GM18507 (cell line): ENCODE measurements at regions not wholly inside any gene's neighbourhood (a gene's known extent, or its start where the extent isn't known, plus 50 kb on each side); places are given as distances from the start of the nearest gene placed in this dataset.

Experiments
- DNase-seq: peaks from one replicate; pipeline ENCODE4 v3.0.0; 2011; ENCODE audit warnings: low read depth; ENCODE audit not compliant: insufficient read length; ENCODE audit errors: extremely low spot score
- FAIRE-seq: peaks from 2 replicates; lab custom pipeline; 2011; peaks lifted over from hg19 to GRCh38; lab: Jason Lieb, UNC

- FAIRE-seq: no peak
- DNase-seq: no peak
Observed at GRCh38 chr1:195954848-195955247, 653.4 kb downstream of the KCNT2 start.

DNA sequence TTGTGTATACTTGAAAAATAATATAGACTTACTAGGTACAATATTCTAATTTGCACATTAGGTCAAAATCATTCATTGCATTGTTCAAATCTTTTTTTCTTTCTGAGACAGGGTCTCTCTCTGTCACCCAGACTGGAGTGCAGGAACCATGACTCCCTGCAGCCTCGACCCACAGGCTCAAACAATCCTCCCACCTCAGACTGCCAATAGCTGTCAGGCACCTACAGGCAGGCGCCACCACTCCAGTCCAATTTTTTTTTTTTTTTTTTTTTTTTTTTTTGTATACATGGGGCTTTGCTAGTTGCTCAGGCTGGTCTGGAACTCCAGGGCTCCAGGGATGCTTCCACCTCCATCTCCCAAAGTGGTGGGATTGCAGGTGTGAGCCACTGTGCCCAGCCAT lies 656.9 kb downstream of the KCNT2 start:
- FAIRE-seq: no peak
- DNase-seq: no peak

DNA sequence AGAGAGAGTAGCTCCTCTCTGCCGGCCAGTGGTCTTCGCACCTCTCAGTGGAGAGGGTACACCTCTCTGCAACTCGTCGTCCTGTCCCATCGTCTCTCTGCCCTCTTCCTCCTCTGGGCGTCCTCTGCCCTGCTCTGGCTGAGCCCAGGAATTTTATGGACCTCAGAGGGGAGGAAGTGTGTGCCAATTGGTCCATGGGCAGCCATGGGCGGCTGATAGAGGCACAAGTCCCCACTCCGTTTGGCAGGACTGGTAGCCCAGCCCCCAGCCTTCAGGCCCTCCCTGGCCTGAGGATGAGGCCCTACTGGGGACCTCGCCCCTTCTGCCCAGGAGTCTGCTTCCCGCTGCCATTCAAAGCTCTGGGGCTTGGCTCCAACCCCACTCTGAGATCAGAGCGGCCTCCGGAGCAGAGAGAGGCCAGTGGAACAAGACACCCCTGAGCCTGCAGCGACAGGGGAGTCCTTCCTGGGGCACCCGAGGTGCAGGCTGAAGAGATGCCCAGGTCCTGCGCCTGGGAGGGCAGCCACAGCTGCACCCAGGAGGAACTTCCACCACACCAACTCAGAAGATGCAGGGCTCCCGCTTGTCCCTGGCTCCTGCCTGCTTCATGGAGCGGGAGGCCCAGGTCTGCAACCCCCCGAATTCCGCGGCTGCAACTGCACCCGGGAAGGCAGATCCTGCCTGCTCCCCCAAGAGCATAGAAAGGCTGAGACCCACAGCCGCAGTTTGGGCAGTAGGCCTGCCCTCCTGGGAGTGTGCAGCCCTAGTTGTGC lies 659.9 kb downstream of the KCNT2 start:
- no peak for DNase-seq
- no peak for FAIRE-seq

DNA sequence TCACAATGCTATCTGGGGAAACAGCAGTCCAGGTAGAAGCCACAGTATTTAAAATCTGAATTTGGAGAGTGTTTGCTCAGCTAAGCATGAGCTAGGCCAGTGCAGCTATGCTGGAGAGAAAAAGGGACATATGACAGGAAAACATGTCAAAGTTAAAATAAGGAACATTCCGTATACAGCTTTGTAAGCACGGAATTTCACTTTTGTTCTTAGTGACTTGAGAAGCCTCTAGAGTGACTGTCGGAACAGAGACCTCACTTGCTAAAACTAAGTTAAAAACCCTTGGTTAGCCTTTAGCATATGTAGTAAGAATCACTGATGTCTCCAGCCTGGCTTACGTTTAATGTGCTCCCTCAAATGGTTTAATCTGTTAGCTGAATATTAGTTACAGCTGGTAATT lies 661.7 kb downstream of the KCNT2 start:
- FAIRE-seq: no peak

DNA sequence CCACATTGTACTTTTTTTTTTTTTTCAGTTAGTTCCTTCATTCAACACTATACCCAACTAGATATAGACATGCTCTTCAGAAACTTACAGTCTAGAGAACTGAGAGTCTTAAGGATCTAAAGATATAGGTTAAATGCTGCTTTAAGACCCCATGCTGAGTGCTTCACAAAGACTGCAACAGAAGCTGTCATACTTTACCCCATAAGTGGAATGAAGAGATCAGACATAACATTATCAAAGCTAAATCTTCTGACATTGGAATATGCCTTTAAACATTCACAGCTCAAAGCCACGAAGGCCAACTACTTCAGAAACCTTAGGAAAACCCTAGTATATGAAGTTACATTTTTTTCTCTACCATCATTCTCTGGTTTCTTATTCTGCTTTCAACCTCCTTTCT lies 666.4 kb downstream of the KCNT2 start:
- DNase-seq: no peak
- FAIRE-seq: no peak

More for the DNA sequence above, 661.7 kb downstream of the KCNT2 start:
- DNase-seq: no peak

GRCh38 chr1:195941314-195941713 lies 666.9 kb downstream of the KCNT2 start:
- FAIRE-seq (no peak), DNase-seq (no peak)

DNA sequence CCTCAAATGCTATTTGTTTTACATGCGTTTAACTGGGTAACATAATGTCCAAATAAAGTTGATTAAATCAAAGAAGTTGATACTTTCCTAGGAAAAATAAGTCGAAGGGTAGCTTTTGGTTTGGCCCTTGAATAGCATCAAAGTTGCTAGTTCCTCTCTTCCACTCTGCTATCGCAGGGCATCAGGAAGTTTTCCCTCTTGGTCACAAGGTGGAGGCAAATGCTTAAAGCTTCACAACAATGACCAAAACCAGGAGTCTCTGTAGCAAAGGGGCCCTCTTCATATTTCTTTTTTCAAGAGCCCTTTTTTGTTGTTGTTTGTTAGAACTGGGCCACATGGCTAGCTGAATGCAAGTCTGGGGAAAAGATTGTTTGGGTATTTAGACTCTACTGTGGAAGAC lies 668.4 kb downstream of the KCNT2 start:
- DNase-seq (no peak), FAIRE-seq (no peak)

- DNase-seq: no peak
- FAIRE-seq: no peak
Observed at GRCh38 chr1:195934817-195935553, 673.3 kb downstream of the KCNT2 start.

DNA sequence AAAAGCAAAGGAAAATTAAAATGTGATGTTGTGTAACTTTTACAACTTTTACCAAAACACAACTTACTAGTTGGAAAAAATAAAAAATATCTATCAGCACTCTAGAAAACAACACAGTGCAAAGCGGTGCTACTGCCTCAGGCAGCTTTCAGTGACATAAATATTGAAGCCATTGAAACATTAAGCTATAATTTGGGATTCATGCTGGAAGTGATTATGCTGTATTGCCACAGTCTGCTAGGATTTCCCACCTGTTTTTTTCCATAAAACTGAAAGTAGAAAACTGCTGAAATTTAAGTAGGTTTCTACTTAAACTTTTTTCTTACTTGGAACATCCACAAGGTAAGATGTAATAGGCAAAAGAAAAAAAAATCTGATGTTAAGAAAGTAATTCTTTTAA lies 674.4 kb downstream of the KCNT2 start:
- FAIRE-seq (no peak), DNase-seq (no peak)

DNA sequence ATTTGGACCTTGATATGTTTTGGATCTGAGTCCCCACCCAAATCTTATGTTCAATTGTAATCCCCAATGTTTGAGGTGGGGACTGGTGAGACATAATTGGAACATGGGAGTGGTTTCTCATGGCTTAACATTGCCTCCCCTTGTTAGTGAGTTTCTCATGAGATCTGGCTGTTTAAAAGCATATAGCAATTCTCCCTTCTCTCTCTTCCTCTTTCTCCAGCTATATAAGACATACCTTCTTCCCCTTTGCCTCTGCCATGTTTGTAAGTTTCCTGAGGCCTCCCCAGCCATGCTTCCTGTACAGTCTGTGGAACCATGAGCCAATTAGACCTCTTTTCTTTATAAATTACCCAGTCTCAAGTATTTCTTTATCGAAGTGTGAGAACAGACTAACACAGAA lies 692.4 kb downstream of the KCNT2 start:
- DNase-seq: no peak
- FAIRE-seq: no peak

- FAIRE-seq: no peak
Observed at GRCh38 chr1:195909061-195909460, 699.2 kb downstream of the KCNT2 start.

DNA sequence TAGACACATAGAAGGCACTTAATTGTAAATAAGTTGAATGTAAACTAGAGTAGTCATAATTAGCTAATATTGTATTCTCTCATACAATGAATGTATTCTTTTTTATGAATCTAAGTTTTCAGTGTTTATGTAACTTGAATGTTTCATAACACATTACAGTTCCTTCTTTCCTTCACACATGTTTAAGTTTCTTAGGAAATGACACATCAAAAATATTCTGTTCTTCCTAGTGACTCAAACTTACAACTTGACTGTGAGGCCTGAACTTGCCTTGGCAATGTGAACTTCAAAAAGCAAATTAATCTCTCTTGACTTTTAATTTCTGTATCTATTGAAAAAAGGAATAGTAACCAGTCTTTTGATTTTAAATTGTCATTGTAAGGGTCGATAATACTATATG lies 700.1 kb downstream of the KCNT2 start:
- no peak for FAIRE-seq

More at GRCh38 chr1:195909061-195909460, 699.2 kb downstream of the KCNT2 start:
- no peak for DNase-seq

GRCh38 chr1:195903203-195903602 lies 705.0 kb downstream of the KCNT2 start:
- DNase-seq: no peak
- FAIRE-seq: no peak

More for the DNA sequence above, 700.1 kb downstream of the KCNT2 start:
- DNase-seq: no peak

DNA sequence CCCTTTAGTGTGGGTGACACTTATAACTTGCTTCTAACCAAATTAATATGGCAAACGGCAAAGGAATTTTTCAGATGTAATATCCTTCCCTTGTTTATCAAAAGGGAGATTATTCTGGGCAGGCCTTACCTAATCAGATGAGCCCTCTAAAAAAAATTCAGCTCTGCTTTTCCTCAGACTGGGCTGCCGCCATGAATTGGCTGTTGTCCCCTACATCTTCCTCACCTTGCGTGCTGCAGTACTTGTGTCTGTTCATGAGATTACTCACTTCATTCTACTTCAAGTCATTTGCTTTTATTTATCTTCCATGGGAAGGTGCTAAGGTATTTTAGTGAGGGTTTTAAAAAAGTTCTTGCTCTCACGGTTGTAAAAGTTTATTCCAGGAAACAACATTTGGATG lies 705.5 kb downstream of the KCNT2 start:
- no peak for FAIRE-seq
- DNase-seq: no peak

DNA sequence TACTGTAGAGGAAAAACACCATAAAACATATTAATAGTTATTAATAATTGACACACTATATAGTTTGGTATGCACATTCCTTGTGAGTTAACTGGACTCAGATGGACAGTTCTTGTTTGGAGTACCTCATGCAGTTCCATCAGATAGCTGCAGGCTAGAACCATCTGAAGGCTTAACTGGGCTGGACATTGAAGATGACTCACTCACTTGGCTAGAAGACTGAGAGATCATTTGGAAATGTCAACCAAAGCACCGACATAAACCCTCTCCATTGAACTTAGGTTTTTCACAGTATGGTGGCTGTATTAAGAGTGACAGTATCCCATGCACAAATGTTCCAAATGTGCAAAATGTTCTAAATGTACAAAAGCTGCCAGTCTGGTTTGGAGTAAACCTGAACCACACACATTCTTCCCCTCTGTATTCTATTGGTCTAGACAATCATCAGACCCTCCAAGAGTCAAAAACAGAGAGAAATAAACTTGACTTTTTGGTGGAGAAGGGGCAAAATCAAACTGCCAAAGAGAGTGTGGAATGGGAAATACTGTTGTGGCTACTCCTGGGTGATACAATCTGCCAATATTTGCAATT lies 708.4 kb downstream of the KCNT2 start:
- FAIRE-seq: no peak
- DNase-seq: no peak

GRCh38 chr1:195898924-195899323 lies 709.3 kb downstream of the KCNT2 start:
- DNase-seq (no peak), FAIRE-seq (no peak)

- FAIRE-seq: no peak
- DNase-seq: no peak
Observed at GRCh38 chr1:195898373-195898772, 709.9 kb downstream of the KCNT2 start.

- DNase-seq (no peak), FAIRE-seq (no peak)
Observed at GRCh38 chr1:195897076-195897475, 711.2 kb downstream of the KCNT2 start.

- DNase-seq (no peak), FAIRE-seq (no peak)
Observed at GRCh38 chr1:195894411-195894810, 713.8 kb downstream of the KCNT2 start.

DNA sequence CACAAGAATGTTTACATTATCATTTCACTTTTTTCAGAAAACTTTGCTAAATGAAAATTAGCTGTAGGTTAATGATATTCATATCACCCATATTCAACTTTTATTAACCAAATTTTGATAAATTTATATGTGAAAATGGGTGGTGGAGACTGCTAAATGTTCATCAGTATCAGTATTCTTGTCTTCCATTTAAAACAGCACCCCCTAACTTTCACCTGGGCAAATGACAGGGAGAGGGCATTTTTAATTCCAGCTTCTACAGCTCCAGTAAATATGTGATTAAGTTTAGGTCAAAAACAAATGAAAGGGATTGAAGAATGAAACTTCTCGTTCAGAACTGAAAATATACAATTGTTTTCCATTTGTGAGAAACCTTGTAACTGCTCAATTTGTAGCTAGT lies 722.2 kb downstream of the KCNT2 start:
- FAIRE-seq (no peak), DNase-seq (no peak)

DNA sequence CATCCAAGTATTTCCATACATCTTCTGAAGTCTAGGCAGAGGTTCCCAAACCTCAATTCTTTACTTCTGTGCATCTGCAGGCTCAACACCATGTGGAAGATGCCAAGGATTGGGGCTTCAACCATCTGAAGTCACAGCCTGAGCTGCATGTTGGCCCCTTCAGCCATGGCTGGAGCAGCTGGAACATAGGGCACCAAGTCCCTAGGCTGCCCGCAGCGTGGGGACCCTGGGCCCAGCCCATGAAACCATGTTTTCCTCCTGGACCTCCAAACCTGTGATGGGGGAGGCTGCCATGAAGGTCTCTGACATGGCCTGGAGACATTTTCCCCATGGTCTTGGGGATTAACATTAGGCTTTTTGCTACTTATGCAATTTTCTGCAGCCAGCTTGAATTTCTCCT lies 729.8 kb downstream of the KCNT2 start:
- DNase-seq (no peak), FAIRE-seq (no peak)
